A673 (cell line): ENCODE measurements at regions not wholly inside any gene's neighbourhood (a gene's known extent, or its start where the extent isn't known, plus 50 kb on each side); places are given as distances from the start of the nearest gene placed in this dataset.

Experiments used
- EZH2 ChIP-seq: fragments of 200-600 bp; sonication (generic); IDR thresholded peaks from 2 replicates; pipeline ENCODE4 v1.6.1; 2017; ENCODE audit warnings: borderline replicate concordance, low read depth, mild to moderate bottlenecking, mixed read lengths, antibody characterized with exemption, low read length; ENCODE audit not compliant: poor library complexity, severe bottlenecking
- TF ChIP-seq, protein P1 (sequence below): fragments of 300-800, 200-600 bp; sonication (generic); conservative IDR thresholded peaks from 2 replicates; pipeline ENCODE4 v1.5.1; 2017; ENCODE audit warnings: low read depth, mild to moderate bottlenecking, antibody characterized with exemption, low read length, moderate library complexity, mixed read lengths

DNA sequence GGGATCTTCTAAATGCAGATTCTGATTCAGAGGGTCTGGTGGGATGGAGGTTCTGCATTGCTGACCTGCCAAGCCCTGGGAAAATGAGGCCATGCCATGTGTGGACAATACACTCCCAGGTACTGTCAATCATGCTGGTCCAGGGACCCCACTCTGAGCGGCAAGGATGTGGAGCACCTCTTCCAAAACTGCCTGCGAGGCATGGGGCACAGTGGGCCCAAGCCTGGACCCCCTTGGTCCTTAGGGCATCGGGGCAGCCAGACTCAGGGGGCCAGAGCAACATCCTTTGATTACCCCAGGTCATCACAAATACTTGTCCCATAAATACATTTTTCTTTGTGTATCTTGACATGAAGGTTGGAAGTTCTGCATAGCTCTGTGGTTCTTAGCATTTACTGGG, 76.8 kb upstream of the NXT1 start:
- TF ChIP-seq, protein P1, sequence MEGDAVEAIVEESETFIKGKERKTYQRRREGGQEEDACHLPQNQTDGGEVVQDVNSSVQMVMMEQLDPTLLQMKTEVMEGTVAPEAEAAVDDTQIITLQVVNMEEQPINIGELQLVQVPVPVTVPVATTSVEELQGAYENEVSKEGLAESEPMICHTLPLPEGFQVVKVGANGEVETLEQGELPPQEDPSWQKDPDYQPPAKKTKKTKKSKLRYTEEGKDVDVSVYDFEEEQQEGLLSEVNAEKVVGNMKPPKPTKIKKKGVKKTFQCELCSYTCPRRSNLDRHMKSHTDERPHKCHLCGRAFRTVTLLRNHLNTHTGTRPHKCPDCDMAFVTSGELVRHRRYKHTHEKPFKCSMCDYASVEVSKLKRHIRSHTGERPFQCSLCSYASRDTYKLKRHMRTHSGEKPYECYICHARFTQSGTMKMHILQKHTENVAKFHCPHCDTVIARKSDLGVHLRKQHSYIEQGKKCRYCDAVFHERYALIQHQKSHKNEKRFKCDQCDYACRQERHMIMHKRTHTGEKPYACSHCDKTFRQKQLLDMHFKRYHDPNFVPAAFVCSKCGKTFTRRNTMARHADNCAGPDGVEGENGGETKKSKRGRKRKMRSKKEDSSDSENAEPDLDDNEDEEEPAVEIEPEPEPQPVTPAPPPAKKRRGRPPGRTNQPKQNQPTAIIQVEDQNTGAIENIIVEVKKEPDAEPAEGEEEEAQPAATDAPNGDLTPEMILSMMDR = no peak
- TF ChIP-seq EZH2 = no peak
